ENCODE measurements at regions not wholly inside any gene's neighbourhood (a gene's known extent, or its start where the extent isn't known, plus 50 kb on each side); places are given as distances from the start of the nearest gene placed in this dataset.

DNA sequence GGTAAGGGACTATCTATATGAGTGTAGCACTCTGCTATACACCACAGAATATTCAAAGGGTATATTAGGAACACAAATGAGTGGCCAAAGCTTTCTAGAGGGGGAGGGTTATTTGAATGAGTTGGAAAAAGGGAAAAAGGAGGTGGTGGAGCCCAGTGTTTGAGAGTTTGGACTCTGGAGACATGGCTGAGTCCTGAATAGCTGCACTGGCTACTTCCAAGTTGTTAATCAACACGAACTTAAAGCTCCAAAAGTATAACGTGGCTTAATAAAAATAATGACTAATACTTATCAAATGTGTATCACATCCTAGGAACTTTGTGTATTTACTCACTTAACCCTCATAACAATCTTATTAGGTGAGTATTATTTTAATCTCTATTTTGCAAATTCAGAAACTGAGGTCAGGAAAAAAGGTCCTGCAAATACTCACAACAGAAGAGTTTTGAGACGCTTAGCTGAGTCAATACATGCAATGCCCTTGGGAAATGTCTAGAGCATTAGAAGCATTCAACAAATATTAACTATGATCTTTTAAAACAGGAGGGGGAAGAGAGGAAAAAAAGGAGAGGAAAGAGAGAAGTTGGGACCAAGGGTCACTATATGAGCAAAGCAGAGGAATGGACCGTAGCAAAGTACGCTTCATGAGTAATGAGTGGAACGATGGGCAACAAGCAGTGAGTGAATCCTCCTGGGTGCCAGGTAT, 189.5 kb upstream of the HMGA2 start:
- TF ChIP-seq EZH2phosphoT487 (IDR thresholded peaks at IDR 0.05; ENCODE audit: low read length) (no peak), EZH2 (optimal IDR thresholded peaks at IDR 0.05; ENCODE audit: low read depth, low read length) (no peak)
- TF ChIP-seq, protein P1, sequence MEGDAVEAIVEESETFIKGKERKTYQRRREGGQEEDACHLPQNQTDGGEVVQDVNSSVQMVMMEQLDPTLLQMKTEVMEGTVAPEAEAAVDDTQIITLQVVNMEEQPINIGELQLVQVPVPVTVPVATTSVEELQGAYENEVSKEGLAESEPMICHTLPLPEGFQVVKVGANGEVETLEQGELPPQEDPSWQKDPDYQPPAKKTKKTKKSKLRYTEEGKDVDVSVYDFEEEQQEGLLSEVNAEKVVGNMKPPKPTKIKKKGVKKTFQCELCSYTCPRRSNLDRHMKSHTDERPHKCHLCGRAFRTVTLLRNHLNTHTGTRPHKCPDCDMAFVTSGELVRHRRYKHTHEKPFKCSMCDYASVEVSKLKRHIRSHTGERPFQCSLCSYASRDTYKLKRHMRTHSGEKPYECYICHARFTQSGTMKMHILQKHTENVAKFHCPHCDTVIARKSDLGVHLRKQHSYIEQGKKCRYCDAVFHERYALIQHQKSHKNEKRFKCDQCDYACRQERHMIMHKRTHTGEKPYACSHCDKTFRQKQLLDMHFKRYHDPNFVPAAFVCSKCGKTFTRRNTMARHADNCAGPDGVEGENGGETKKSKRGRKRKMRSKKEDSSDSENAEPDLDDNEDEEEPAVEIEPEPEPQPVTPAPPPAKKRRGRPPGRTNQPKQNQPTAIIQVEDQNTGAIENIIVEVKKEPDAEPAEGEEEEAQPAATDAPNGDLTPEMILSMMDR (IDR thresholded peaks at IDR 0.05; ENCODE audit: low read length) = no peak

All from MM.1S (cell line).